ENCODE measurements at regions not wholly inside any gene's neighbourhood (a gene's known extent, or its start where the extent isn't known, plus 50 kb on each side); places are given as distances from the start of the nearest gene placed in this dataset.

GRCh38 chr9:26066237-26066636, 388.0 kb upstream of the TUSC1 start:
- CTCF ChIA-PET: no interaction called here
- 83% methylated on average over 1 of the region's 1 CpG for WGBS (ENCODE audit: insufficient coverage)
- H3K27me3 ChIP-seq (replicated peaks in 2 of 5; ENCODE audit: control insufficient read depth in 4 of 5, insufficient read depth in 5 of 5, low read length in 4 of 5): no peaks in the 10 kb centered on the region
- H3K27ac ChIP-seq (ENCODE audit: insufficient read depth in 1 of 2, low read depth in 1 of 2, low read length in 2 of 2, poor library complexity in 1 of 2, severe bottlenecking in 2 of 2): no peak overlapping the region
- DNase-seq: no peak
- no peaks in the 10 kb centered on the region for H3K36me3 ChIP-seq (ENCODE audit: control insufficient read depth in 4 of 4, insufficient read depth in 4 of 4, low read length in 3 of 4)
- H3K4me1 ChIP-seq (ENCODE audit: control extremely low read depth in 1 of 4, control insufficient read depth in 4 of 4, insufficient read depth in 4 of 4, low read length in 3 of 4): no peaks in the 10 kb centered on the region
- H3K9me3 ChIP-seq (ENCODE audit: control extremely low read depth in 1 of 5, control insufficient read depth in 4 of 5, insufficient read depth in 2 of 5, low read depth in 1 of 5, low read length in 4 of 5): no peaks in the 10 kb centered on the region
- POLR2A ChIA-PET: no interaction called here
- H3K4me3 ChIP-seq (ENCODE audit: control insufficient read depth in 1 of 7, extremely low read depth in 1 of 7, insufficient read depth in 4 of 7, low read depth in 2 of 7, low read length in 6 of 7): no peak overlapping the region

- WGBS (ENCODE audit: insufficient coverage): no CpG with 5 or more reads among the region's 4 CpGs
- DNase-seq: no peak
Measured at GRCh38 chr9:26061948-26062575, 383.8 kb upstream of the TUSC1 start.

DNA sequence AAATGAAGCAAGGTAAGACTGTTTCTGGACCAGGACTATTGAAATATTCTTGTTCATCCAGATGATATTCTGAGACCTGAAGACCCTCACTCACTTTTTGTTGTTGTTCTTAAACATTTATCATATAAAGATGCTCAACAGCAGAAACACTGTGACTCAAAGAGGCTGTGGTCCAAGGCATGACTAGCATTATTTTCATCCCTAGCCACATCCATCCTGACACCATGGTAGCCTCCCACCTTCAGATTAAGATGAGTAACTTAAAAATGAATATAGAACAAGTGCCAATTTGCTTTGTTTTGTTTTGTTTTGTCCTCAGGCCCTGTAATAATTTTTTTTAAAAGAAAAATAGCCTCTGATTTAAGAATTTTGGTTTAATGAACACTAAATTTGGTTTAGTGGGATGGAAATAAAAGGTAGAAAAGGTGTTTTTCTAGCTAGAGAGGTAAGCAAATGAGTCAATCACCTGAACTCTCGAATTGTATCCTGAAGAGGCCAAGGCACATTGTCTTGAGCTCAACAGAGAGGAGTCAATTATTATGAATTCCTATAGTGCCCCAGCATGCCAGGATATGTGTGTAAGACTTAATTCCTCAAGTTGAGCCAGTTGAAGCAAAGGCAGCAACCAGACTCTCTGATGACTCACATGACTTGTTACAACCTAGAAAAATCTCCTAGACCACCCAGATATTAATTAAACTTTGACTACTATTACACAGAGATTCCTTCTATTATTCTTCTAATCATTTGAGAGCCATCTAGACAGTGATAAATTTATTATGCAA, 380.1 kb upstream of the TUSC1 start:
- Histone ChIP-seq H3K4me3 (ENCODE audit: control insufficient read depth in 1 of 7, extremely low read depth in 1 of 7, insufficient read depth in 4 of 7, low read depth in 2 of 7, low read length in 6 of 7) (no peak overlapping the region), H3K27ac (ENCODE audit: insufficient read depth in 1 of 2, low read depth in 1 of 2, low read length in 2 of 2, poor library complexity in 1 of 2, severe bottlenecking in 2 of 2) (no peak overlapping the region), H3K36me3 (ENCODE audit: control insufficient read depth in 4 of 4, insufficient read depth in 4 of 4, low read length in 3 of 4) (no peaks in the 10 kb centered on the region), H3K4me1 (ENCODE audit: control extremely low read depth in 1 of 4, control insufficient read depth in 4 of 4, insufficient read depth in 4 of 4, low read length in 3 of 4) (no peaks in the 10 kb centered on the region), H3K9me3 (ENCODE audit: control extremely low read depth in 1 of 5, control insufficient read depth in 4 of 5, insufficient read depth in 2 of 5, low read depth in 1 of 5, low read length in 4 of 5) (no peaks in the 10 kb centered on the region), H3K27me3 (replicated peaks in 2 of 5; ENCODE audit: control insufficient read depth in 4 of 5, insufficient read depth in 5 of 5, low read length in 4 of 5) (no peaks in the 10 kb centered on the region)
- CTCF ChIA-PET: no interaction called here
- DNase-seq: no peak
- POLR2A ChIA-PET: no interaction called here
- 75% methylated on average over 1 of the region's 1 CpG for WGBS (ENCODE audit: insufficient coverage)

More at GRCh38 chr9:26061948-26062575, 383.8 kb upstream of the TUSC1 start:
- Histone ChIP-seq H3K36me3 (ENCODE audit: control insufficient read depth in 4 of 4, insufficient read depth in 4 of 4, low read length in 3 of 4) (no peaks in the 10 kb centered on the region), H3K4me3 (ENCODE audit: control insufficient read depth in 1 of 7, extremely low read depth in 1 of 7, insufficient read depth in 4 of 7, low read depth in 2 of 7, low read length in 6 of 7) (no peak overlapping the region), H3K9me3 (ENCODE audit: control extremely low read depth in 1 of 5, control insufficient read depth in 4 of 5, insufficient read depth in 2 of 5, low read depth in 1 of 5, low read length in 4 of 5) (no peaks in the 10 kb centered on the region), H3K27ac (ENCODE audit: insufficient read depth in 1 of 2, low read depth in 1 of 2, low read length in 2 of 2, poor library complexity in 1 of 2, severe bottlenecking in 2 of 2) (no peak overlapping the region), H3K4me1 (ENCODE audit: control extremely low read depth in 1 of 4, control insufficient read depth in 4 of 4, insufficient read depth in 4 of 4, low read length in 3 of 4) (no peaks in the 10 kb centered on the region), H3K27me3 (replicated peaks in 2 of 5; ENCODE audit: control insufficient read depth in 4 of 5, insufficient read depth in 5 of 5, low read length in 4 of 5) (no peaks in the 10 kb centered on the region)
- ChIA-PET POLR2A (no interaction called here), CTCF (no interaction called here)

DNA sequence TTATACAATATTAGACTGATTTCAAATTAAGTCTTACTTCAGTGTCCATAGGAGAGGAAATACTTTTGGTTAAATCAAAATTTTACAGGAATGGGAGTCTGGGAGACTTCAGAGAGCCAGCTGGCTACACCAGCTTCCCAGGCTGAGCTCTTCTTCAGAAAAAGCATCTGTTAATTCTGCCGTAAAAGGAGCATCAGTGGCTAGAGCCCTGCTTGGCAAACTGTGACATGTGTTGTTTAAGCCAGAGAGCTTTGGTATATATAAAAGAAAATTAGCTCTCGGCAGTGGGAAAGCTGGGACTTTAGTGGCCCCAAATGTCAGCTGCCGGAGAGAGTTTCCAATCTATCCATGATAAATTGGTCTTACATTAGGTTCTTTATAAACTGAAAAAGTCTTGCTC, 378.8 kb upstream of the TUSC1 start:
- H3K27me3 ChIP-seq (replicated peaks in 2 of 5; ENCODE audit: control insufficient read depth in 4 of 5, insufficient read depth in 5 of 5, low read length in 4 of 5): no peaks in the 10 kb centered on the region
- no peaks in the 10 kb centered on the region for H3K36me3 ChIP-seq (ENCODE audit: control insufficient read depth in 4 of 4, insufficient read depth in 4 of 4, low read length in 3 of 4)
- H3K27ac ChIP-seq (ENCODE audit: insufficient read depth in 1 of 2, low read depth in 1 of 2, low read length in 2 of 2, poor library complexity in 1 of 2, severe bottlenecking in 2 of 2): no peak overlapping the region
- H3K9me3 ChIP-seq (ENCODE audit: control extremely low read depth in 1 of 5, control insufficient read depth in 4 of 5, insufficient read depth in 2 of 5, low read depth in 1 of 5, low read length in 4 of 5): no peaks in the 10 kb centered on the region
- POLR2A ChIA-PET: no interaction called here
- no peak for DNase-seq
- no peaks in the 10 kb centered on the region for H3K4me1 ChIP-seq (ENCODE audit: control extremely low read depth in 1 of 4, control insufficient read depth in 4 of 4, insufficient read depth in 4 of 4, low read length in 3 of 4)
- CTCF ChIA-PET: no interaction called here
- WGBS (ENCODE audit: insufficient coverage): 93% methylated on average over 3 of the region's 3 CpGs
- H3K4me3 ChIP-seq (ENCODE audit: control insufficient read depth in 1 of 7, extremely low read depth in 1 of 7, insufficient read depth in 4 of 7, low read depth in 2 of 7, low read length in 6 of 7): no peak overlapping the region

DNA sequence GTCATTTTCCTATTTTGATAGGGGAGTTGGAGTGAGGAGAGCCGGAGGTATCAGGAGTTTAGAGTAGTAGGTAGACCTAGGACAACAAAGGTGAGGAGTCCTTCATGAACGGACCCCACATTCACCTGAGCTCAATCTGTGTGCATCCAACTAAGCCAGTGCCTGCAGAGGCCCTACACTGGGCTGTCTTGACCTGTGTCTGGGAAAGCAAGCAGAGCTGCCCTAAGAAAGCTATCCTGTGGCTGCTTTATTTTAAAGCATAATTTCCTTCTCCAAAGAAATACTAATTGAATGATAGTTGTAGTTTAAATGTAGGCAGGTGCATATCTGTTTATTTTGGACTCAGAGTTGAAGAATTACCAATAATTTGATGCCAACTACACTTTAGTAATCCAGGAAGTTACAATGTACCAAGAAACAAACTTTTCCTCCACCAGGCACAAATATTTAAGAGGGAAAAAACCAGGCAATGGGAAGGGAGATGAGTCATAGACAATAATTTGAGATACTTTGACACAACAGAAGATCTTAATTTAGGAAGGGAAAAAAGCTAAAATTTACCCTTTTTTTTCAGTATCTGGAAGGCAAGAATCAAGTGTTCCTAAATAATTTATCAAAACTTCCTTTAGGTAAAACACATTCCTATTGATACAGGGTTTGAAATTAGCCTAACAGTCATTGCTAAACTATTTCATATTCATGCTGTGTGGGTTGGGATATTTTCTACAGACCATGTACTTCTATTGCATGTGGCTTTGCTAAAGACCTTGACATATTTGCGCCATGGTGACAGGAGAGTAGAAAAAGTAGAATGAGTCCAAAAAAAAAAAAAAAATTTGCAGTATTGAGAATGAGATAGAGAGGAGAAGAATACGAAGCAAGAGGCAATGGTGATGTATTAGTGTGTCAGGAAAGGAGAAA, 376.6 kb upstream of the TUSC1 start:
- Histone ChIP-seq H3K27me3 (replicated peaks in 2 of 5; ENCODE audit: control insufficient read depth in 4 of 5, insufficient read depth in 5 of 5, low read length in 4 of 5) (no peaks in the 10 kb centered on the region), H3K4me1 (ENCODE audit: control extremely low read depth in 1 of 4, control insufficient read depth in 4 of 4, insufficient read depth in 4 of 4, low read length in 3 of 4) (no peaks in the 10 kb centered on the region), H3K27ac (ENCODE audit: insufficient read depth in 1 of 2, low read depth in 1 of 2, low read length in 2 of 2, poor library complexity in 1 of 2, severe bottlenecking in 2 of 2) (no peak overlapping the region), H3K36me3 (ENCODE audit: control insufficient read depth in 4 of 4, insufficient read depth in 4 of 4, low read length in 3 of 4) (no peaks in the 10 kb centered on the region), H3K4me3 (ENCODE audit: control insufficient read depth in 1 of 7, extremely low read depth in 1 of 7, insufficient read depth in 4 of 7, low read depth in 2 of 7, low read length in 6 of 7) (no peak overlapping the region), H3K9me3 (ENCODE audit: control extremely low read depth in 1 of 5, control insufficient read depth in 4 of 5, insufficient read depth in 2 of 5, low read depth in 1 of 5, low read length in 4 of 5) (no peaks in the 10 kb centered on the region)
- POLR2A ChIA-PET: no interaction called here
- CTCF ChIA-PET: no interaction called here
- 91% methylated on average over 4 of the region's 4 CpGs for WGBS (ENCODE audit: insufficient coverage)
- no peak for DNase-seq

DNA sequence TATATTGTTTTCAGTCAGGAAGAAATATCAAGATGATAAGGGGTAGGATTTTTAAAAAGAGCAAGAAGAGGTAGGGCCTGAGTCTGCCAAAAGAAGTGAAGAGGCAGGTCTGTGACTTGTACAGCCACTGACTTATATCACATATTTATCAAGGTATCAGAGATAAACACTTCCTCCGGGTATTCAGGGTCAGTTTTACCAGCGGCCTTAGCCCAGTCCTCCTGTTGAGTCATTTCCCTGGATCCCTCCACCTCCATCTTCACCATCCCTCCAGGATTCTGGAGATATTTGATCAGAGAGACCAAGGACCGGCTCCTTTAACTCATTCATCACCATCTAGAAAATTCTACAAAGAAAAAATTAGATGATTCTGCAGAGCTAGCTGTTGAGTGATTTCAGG, 375.7 kb upstream of the TUSC1 start:
- H3K4me3 ChIP-seq (ENCODE audit: control insufficient read depth in 1 of 7, extremely low read depth in 1 of 7, insufficient read depth in 4 of 7, low read depth in 2 of 7, low read length in 6 of 7): no peak overlapping the region
- H3K27me3 ChIP-seq (replicated peaks in 2 of 5; ENCODE audit: control insufficient read depth in 4 of 5, insufficient read depth in 5 of 5, low read length in 4 of 5): no peaks in the 10 kb centered on the region
- CTCF ChIA-PET: no interaction called here
- no peak overlapping the region for H3K27ac ChIP-seq (ENCODE audit: insufficient read depth in 1 of 2, low read depth in 1 of 2, low read length in 2 of 2, poor library complexity in 1 of 2, severe bottlenecking in 2 of 2)
- no peaks in the 10 kb centered on the region for H3K36me3 ChIP-seq (ENCODE audit: control insufficient read depth in 4 of 4, insufficient read depth in 4 of 4, low read length in 3 of 4)
- H3K4me1 ChIP-seq (ENCODE audit: control extremely low read depth in 1 of 4, control insufficient read depth in 4 of 4, insufficient read depth in 4 of 4, low read length in 3 of 4): no peaks in the 10 kb centered on the region
- POLR2A ChIA-PET: no interaction called here
- no peaks in the 10 kb centered on the region for H3K9me3 ChIP-seq (ENCODE audit: control extremely low read depth in 1 of 5, control insufficient read depth in 4 of 5, insufficient read depth in 2 of 5, low read depth in 1 of 5, low read length in 4 of 5)
- DNase-seq: no peak
- WGBS (ENCODE audit: insufficient coverage): 87% methylated on average over 2 of the region's 3 CpGs

GRCh38 chr9:26043431-26043830, 365.2 kb upstream of the TUSC1 start:
- DNase-seq: no peak
- CTCF ChIA-PET: no interaction called here
- Histone ChIP-seq H3K4me3 (ENCODE audit: control insufficient read depth in 1 of 7, extremely low read depth in 1 of 7, insufficient read depth in 4 of 7, low read depth in 2 of 7, low read length in 6 of 7) (no peak overlapping the region), H3K4me1 (ENCODE audit: control extremely low read depth in 1 of 4, control insufficient read depth in 4 of 4, insufficient read depth in 4 of 4, low read length in 3 of 4) (no peaks in the 10 kb centered on the region), H3K36me3 (ENCODE audit: control insufficient read depth in 4 of 4, insufficient read depth in 4 of 4, low read length in 3 of 4) (no peaks in the 10 kb centered on the region), H3K27ac (ENCODE audit: insufficient read depth in 1 of 2, low read depth in 1 of 2, low read length in 2 of 2, poor library complexity in 1 of 2, severe bottlenecking in 2 of 2) (no peak overlapping the region), H3K9me3 (ENCODE audit: control extremely low read depth in 1 of 5, control insufficient read depth in 4 of 5, insufficient read depth in 2 of 5, low read depth in 1 of 5, low read length in 4 of 5) (no peaks in the 10 kb centered on the region), H3K27me3 (replicated peaks in 2 of 5; ENCODE audit: control insufficient read depth in 4 of 5, insufficient read depth in 5 of 5, low read length in 4 of 5) (no peaks in the 10 kb centered on the region)
- POLR2A ChIA-PET: no interaction called here
- 100% methylated on average over 1 of the region's 1 CpG for WGBS (ENCODE audit: insufficient coverage)

Data from common myeloid progenitor, CD34-positive (primary cell).